Thymus (tissue), 11 donors: ENCODE measurements at regions not wholly inside any gene's neighbourhood (a gene's known extent, or its start where the extent isn't known, plus 50 kb on each side); places are given as distances from the start of the nearest gene placed in this dataset.

Experiments used
- DNase-seq, 9 donors: peaks; one replicate each; pipeline ENCODE4 v3.0.0-alpha.2; 2013; ENCODE audit warnings: low spot score in 9 of 9, low read depth in 6 of 9, missing footprints in 1 of 9
- H3K27ac ChIP-seq, 2 donors: one replicate each; pipeline ENCODE4 v1.5.1; 2013; ENCODE audit warnings: control low read depth in 1 of 2, low read depth in 1 of 2, low read length in 1 of 2, mild to moderate bottlenecking in 1 of 2, moderate library complexity in 1 of 2
- H3K27me3 ChIP-seq, 2 donors: one replicate each; pipeline ENCODE4 v1.5.1; 2013; ENCODE audit warnings: low read length in 1 of 2; ENCODE audit not compliant: control insufficient read depth in 2 of 2, insufficient read depth in 1 of 2
- H3K36me3 ChIP-seq, 2 donors: one replicate each; pipeline ENCODE4 v1.5.1; 2013; ENCODE audit warnings: low read length in 1 of 2, mild to moderate bottlenecking in 1 of 2, moderate library complexity in 1 of 2; ENCODE audit not compliant: control insufficient read depth in 2 of 2, insufficient read depth in 2 of 2
- H3K4me1 ChIP-seq, 2 donors: one replicate each; pipeline ENCODE4 v1.5.1; 2013; ENCODE audit warnings: low read length in 2 of 2; ENCODE audit not compliant: control insufficient read depth in 2 of 2, insufficient read depth in 2 of 2
- H3K4me3 ChIP-seq, 2 donors: one replicate each; pipeline ENCODE4 v1.5.1; 2013; ENCODE audit warnings: low read length in 2 of 2, control low read depth in 1 of 2, mild to moderate bottlenecking in 1 of 2
- H3K9me3 ChIP-seq, 2 donors: one replicate each; pipeline ENCODE4 v1.5.1; 2013; ENCODE audit warnings: low read length in 1 of 2, mild to moderate bottlenecking in 1 of 2; ENCODE audit not compliant: control insufficient read depth in 2 of 2, insufficient read depth in 1 of 2
- WGBS: extraction: QIAGEN DNeasy Blood & Tissue Kit; methylation state at CpG from one replicate; pipeline ENCODE4 v1.1.7; 2013; 5-methylcytosine and 5-hydroxymethylcytosine counted together
- donor health status: healthy.

- no peaks in the 10 kb centered on the region for H3K4me1 ChIP-seq
- H3K27me3 ChIP-seq: no peaks in the 10 kb centered on the region
- no peak for DNase-seq
- H3K36me3 ChIP-seq: no peaks in the 10 kb centered on the region
- no peak overlapping the region for H3K4me3 ChIP-seq
- H3K9me3 ChIP-seq: no peaks in the 10 kb centered on the region
- H3K27ac ChIP-seq: no peak overlapping the region
Measured at GRCh38 chr21:35783721-35784120, 276.6 kb downstream of the SETD4 start.

GRCh38 chr21:35782667-35783066, 277.7 kb downstream of the SETD4 start:
- Histone ChIP-seq H3K36me3 (no peaks in the 10 kb centered on the region), H3K4me3 (no peak overlapping the region), H3K4me1 (no peaks in the 10 kb centered on the region), H3K27ac (no peak overlapping the region), H3K9me3 (no peaks in the 10 kb centered on the region), H3K27me3 (no peaks in the 10 kb centered on the region)
- no peak for DNase-seq

- Histone ChIP-seq H3K27ac (no peak overlapping the region), H3K36me3 (no peaks in the 10 kb centered on the region), H3K4me1 (no peaks in the 10 kb centered on the region), H3K9me3 (no peaks in the 10 kb centered on the region), H3K27me3 (no peaks in the 10 kb centered on the region), H3K4me3 (no peak overlapping the region)
- 93% methylated on average over 4 of the region's 4 CpGs for WGBS
- DNase-seq: no peak
Measured at GRCh38 chr21:35780983-35781382, 279.3 kb downstream of the SETD4 start.

GRCh38 chr21:35779690-35780570, 280.4 kb downstream of the SETD4 start:
- no peak for DNase-seq
- Histone ChIP-seq H3K4me3 (no peak overlapping the region), H3K27ac (no peak overlapping the region), H3K4me1 (no peaks in the 10 kb centered on the region), H3K9me3 (no peaks in the 10 kb centered on the region), H3K36me3 (no peaks in the 10 kb centered on the region), H3K27me3 (peaks cover 0 to under 1% of the 10 kb centered on the region in 2 donors)
- WGBS: 92% methylated on average over 7 of the region's 7 CpGs

GRCh38 chr21:35779167-35779566, 281.2 kb downstream of the SETD4 start:
- peaks cover 0 to 7% of the 10 kb centered on the region in 2 donors for H3K27me3 ChIP-seq
- no peaks in the 10 kb centered on the region for H3K4me1 ChIP-seq
- H3K27ac ChIP-seq: no peak overlapping the region
- no peak for DNase-seq
- H3K36me3 ChIP-seq: no peaks in the 10 kb centered on the region
- no peaks in the 10 kb centered on the region for H3K9me3 ChIP-seq
- H3K4me3 ChIP-seq: no peak overlapping the region
- WGBS: 97% methylated on average over 4 of the region's 4 CpGs

GRCh38 chr21:35777081-35777480, 283.2 kb downstream of the SETD4 start:
- H3K27me3 ChIP-seq: peaks cover 0 to 7% of the 10 kb centered on the region in 2 donors

GRCh38 chr21:35775778-35776544, 284.4 kb downstream of the SETD4 start:
- H3K4me3 ChIP-seq: no peak overlapping the region
- H3K36me3 ChIP-seq: no peaks in the 10 kb centered on the region
- no peak overlapping the region for H3K27ac ChIP-seq
- peaks cover 0 to 7% of the 10 kb centered on the region in 2 donors for H3K27me3 ChIP-seq
- WGBS: 93% methylated on average over 7 of the region's 7 CpGs
- no peaks in the 10 kb centered on the region for H3K4me1 ChIP-seq
- H3K9me3 ChIP-seq: no peaks in the 10 kb centered on the region
- DNase-seq: no peak

More at GRCh38 chr21:35777081-35777480, 283.2 kb downstream of the SETD4 start:
- H3K36me3 ChIP-seq: no peaks in the 10 kb centered on the region
- 95% methylated on average over 2 of the region's 2 CpGs for WGBS
- no peaks in the 10 kb centered on the region for H3K9me3 ChIP-seq
- DNase-seq: no peak
- no peak overlapping the region for H3K4me3 ChIP-seq
- no peak overlapping the region for H3K27ac ChIP-seq
- H3K4me1 ChIP-seq: no peaks in the 10 kb centered on the region

- Histone ChIP-seq H3K27me3 (peaks cover 0 to 9% of the 10 kb centered on the region in 2 donors), H3K9me3 (no peaks in the 10 kb centered on the region), H3K4me3 (no peak overlapping the region), H3K36me3 (no peaks in the 10 kb centered on the region), H3K4me1 (no peaks in the 10 kb centered on the region), H3K27ac (no peak overlapping the region)
- 97% methylated on average over 4 of the region's 4 CpGs for WGBS
- no peak for DNase-seq
Measured at GRCh38 chr21:35770101-35770945, 290.0 kb downstream of the SETD4 start.
